C1 segment of cervical spinal cord (tissue), 14 donors: ENCODE measurements at regions not wholly inside any gene's neighbourhood (a gene's known extent, or its start where the extent isn't known, plus 50 kb on each side); places are given as distances from the start of the nearest gene placed in this dataset.
A peak's percentile ranks its signal among the peaks of the same experiment; 100 is the strongest.

Experiments used
- DNase-seq, 14 donors: peaks; one replicate each; lab custom pipeline; 2025; lab: John Stamatoyannopoulos, UW

GRCh38 chr15:62966294-62967078 lies 76.1 kb upstream of the TPM1 start:
- no peak for DNase-seq

GRCh38 chr15:62968699-62969098 lies 73.8 kb upstream of the TPM1 start:
- no peak for DNase-seq

- DNase-seq: no peak
Observed at GRCh38 chr15:62969442-62970089, 73.0 kb upstream of the TPM1 start.

- no peak for DNase-seq
Observed at GRCh38 chr15:62972814-62973213, 69.7 kb upstream of the TPM1 start.

GRCh38 chr15:62975515-62975914 lies 67.0 kb upstream of the TPM1 start:
- no peak for DNase-seq

GRCh38 chr15:62976301-62976881 lies 66.2 kb upstream of the TPM1 start:
- DNase-seq: no peak

GRCh38 chr15:62977952-62978811 lies 64.4 kb upstream of the TPM1 start:
- peak in 1 of 14 donors; percentile 40 for DNase-seq

- no peak for DNase-seq
Observed at GRCh38 chr15:62979252-62979651, 63.3 kb upstream of the TPM1 start.

- DNase-seq: no peak
Observed at GRCh38 chr15:62981071-62981470, 61.5 kb upstream of the TPM1 start.

GRCh38 chr15:62983956-62984355 lies 58.6 kb upstream of the TPM1 start:
- no peak for DNase-seq

GRCh38 chr15:62985768-62986167 lies 56.8 kb upstream of the TPM1 start:
- DNase-seq: peak in 2 of 14 donors; percentile 8 to 63

- no peak for DNase-seq
Observed at GRCh38 chr15:62986948-62987347, 55.6 kb upstream of the TPM1 start.

GRCh38 chr15:62988701-62989100 lies 53.8 kb upstream of the TPM1 start:
- DNase-seq: no peak

GRCh38 chr15:62989366-62990055 lies 53.0 kb upstream of the TPM1 start:
- DNase-seq: no peak

GRCh38 chr15:62991698-62992097 lies 50.8 kb upstream of the TPM1 start:
- no peak for DNase-seq

GRCh38 chr15:62992302-62992701 lies 50.2 kb upstream of the TPM1 start:
- no peak for DNase-seq
